AG04450 (cell line): ENCODE measurements at regions not wholly inside any gene's neighbourhood (a gene's known extent, or its start where the extent isn't known, plus 50 kb on each side); places are given as distances from the start of the nearest gene placed in this dataset.

Experiments
- CTCF ChIA-PET: fragments of 300-600, 350-600 bp; formaldehyde crosslinking; extraction: SDS; loops from one replicate; lab custom pipeline; 2022; ENCODE audit warnings: antibody characterized with exemption, inconsistent platforms; lab: Charles Lee
- POLR2A ChIA-PET: fragments of 350-600 bp; formaldehyde crosslinking; extraction: SDS; loops from one replicate; lab custom pipeline; 2021; ENCODE audit warnings: antibody characterized with exemption, inconsistent platforms; lab: Yijun Ruan, JAX
- DNase-seq: peaks from one replicate; pipeline ENCODE4 v3.0.0-alpha.2; 2011; ENCODE audit warnings: low read depth, low spot score
- H3K27ac ChIP-seq: one replicate; pipeline ENCODE4 v1.5.1; 2012; ENCODE audit warnings: low read depth, low read length, control low read depth
- H3K27me3 ChIP-seq: one replicate; pipeline ENCODE4 v1.6.0; 2012; ENCODE audit warnings: low read length; ENCODE audit not compliant: control insufficient read depth, insufficient read depth
- H3K4me3 ChIP-seq: 2 replicates; pipeline ENCODE4 v1.5.1; 2011; ENCODE audit warnings: mild to moderate bottlenecking, low read depth, low read length, control low read depth
- H3K9me3 ChIP-seq: 2 replicates; pipeline ENCODE4 v1.5.1; 2012; ENCODE audit warnings: low read length; ENCODE audit not compliant: control insufficient read depth, insufficient read depth
- TF ChIP-seq, protein P1 (sequence below): IDR thresholded peaks from 2 replicates; pipeline ENCODE4 v1.5.1; 2011; ENCODE audit warnings: low read depth, low read length, control low read depth, inconsistent platforms

DNA sequence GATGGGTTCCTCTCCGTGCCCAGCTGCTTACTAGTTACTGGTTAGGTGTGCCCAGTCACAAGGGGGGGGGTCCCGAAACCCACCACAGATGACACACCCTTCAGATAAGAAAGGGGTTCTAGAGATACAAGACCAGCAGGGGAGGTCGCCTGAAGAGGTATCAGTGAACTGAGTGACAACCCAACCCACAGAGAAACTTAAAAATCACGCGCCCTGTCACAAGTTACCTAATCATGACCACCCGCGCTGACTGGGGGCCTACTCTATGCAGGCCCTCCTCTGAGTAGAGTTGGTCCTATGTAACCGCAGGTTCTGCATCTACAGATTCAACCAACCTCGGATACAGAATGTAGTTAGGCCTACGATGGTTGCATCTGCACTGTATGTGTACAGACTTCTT lies 210.3 kb upstream of the SFSWAP start:
- H3K27ac ChIP-seq: no peak overlapping the region
- DNase-seq: no peak
- H3K27me3 ChIP-seq: no peaks in the 10 kb centered on the region
- ChIA-PET CTCF (no interaction called here), POLR2A (no interaction called here)
- TF ChIP-seq, protein P1, sequence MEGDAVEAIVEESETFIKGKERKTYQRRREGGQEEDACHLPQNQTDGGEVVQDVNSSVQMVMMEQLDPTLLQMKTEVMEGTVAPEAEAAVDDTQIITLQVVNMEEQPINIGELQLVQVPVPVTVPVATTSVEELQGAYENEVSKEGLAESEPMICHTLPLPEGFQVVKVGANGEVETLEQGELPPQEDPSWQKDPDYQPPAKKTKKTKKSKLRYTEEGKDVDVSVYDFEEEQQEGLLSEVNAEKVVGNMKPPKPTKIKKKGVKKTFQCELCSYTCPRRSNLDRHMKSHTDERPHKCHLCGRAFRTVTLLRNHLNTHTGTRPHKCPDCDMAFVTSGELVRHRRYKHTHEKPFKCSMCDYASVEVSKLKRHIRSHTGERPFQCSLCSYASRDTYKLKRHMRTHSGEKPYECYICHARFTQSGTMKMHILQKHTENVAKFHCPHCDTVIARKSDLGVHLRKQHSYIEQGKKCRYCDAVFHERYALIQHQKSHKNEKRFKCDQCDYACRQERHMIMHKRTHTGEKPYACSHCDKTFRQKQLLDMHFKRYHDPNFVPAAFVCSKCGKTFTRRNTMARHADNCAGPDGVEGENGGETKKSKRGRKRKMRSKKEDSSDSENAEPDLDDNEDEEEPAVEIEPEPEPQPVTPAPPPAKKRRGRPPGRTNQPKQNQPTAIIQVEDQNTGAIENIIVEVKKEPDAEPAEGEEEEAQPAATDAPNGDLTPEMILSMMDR: no peak
- H3K9me3 ChIP-seq: peaks cover 13% of the 10 kb centered on the region
- no peak overlapping the region for H3K4me3 ChIP-seq

DNA sequence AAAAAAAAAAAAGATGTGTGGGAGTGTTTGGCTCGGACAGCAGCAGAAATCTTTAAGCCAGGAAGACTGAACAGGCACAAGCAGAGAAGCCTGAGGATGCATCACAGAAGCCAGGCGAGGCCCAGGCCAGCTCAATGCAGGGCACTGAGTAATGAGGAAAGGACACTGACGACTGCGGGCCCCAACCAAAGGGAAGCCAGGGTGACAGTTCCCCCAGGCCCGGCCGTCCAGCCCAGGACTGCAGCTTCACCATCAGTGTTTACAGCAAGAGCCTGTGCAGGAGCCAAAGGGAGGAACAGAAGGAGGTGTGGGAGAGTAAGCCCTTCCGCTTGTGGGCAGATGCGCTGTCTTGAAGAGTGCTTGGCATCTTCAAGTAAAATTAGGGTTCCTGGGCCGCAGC lies 205.3 kb upstream of the SFSWAP start:
- TF ChIP-seq, protein P1: no peak
- no peak overlapping the region for H3K27ac ChIP-seq
- peaks cover 27% of the 10 kb centered on the region for H3K9me3 ChIP-seq
- no peaks in the 10 kb centered on the region for H3K27me3 ChIP-seq
- DNase-seq: no peak
- POLR2A ChIA-PET: no interaction called here
- CTCF ChIA-PET: no interaction called here
- no peak overlapping the region for H3K4me3 ChIP-seq

DNA sequence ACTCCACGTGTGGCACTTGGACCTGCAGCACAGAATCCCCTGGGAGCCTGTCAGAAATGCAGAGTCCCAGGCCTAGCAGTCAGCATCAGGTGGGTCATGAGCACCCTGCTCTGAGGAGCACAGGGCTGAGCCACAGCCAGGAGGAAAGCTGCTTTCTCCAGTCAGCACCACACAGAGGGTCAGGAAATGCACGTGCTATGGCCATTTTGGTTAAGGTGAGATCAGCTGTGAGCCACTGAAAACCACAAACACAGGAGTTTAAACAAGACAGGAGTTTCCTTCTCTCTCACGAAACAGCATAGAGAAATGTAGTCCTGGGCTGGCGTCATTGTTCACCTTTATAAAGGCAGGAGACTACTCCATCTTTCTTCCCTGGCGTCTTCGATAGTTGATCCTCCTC lies 204.5 kb upstream of the SFSWAP start:
- TF ChIP-seq, protein P1: no peak
- H3K27ac ChIP-seq: no peak overlapping the region
- CTCF ChIA-PET: no interaction called here
- H3K27me3 ChIP-seq: no peaks in the 10 kb centered on the region
- H3K9me3 ChIP-seq: peaks cover 32% of the 10 kb centered on the region
- DNase-seq: no peak
- H3K4me3 ChIP-seq: no peak overlapping the region
- POLR2A ChIA-PET: no interaction called here

DNA sequence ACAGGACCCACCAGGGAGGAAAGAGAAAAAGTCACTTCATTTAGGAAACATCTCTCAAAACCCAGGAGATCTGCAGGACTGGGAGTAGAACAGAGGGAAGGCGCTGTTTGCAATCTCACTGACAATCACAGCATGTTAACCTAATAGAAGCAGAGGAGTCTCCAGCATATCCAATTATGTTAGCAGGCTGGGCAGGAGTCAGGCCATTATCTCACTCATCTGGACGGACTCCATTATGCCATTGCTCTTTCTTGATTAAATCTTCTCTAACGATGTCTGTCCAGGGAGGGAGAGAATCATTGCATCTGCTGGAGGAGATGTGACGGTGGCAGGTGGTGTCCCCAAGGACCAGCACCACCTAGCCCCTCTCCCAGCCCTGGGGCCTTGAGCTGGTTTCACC lies 203.8 kb upstream of the SFSWAP start:
- ChIA-PET POLR2A (no interaction called here), CTCF (no interaction called here)
- Histone ChIP-seq H3K9me3 (peaks cover 38% of the 10 kb centered on the region), H3K27ac (no peak overlapping the region), H3K4me3 (no peak overlapping the region), H3K27me3 (no peaks in the 10 kb centered on the region)
- TF ChIP-seq, protein P1: no peak
- DNase-seq: no peak

DNA sequence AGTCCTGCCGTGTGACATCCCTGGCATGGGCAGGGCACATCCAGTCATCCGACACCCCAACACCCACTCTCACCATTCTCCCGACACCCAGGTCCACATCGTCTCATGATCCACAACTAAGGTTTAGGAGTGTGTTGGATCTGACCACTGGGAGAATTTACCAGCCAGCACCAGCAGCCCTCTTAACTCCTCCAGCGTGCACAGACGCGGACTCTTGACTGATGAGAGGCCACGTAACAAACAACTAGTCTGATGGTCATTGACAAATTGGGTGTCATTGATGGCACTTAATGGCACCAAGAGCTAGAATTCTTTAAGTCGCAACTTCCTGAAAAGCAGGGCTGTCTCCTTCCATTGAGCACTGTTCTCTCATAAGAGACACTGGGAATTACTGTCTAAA lies 203.0 kb upstream of the SFSWAP start:
- POLR2A ChIA-PET: no interaction called here
- peaks cover 41% of the 10 kb centered on the region for H3K9me3 ChIP-seq
- no peak overlapping the region for H3K4me3 ChIP-seq
- no peak for DNase-seq
- no peaks in the 10 kb centered on the region for H3K27me3 ChIP-seq
- TF ChIP-seq, protein P1: no peak
- CTCF ChIA-PET: no interaction called here
- H3K27ac ChIP-seq: no peak overlapping the region
